HTR-8/SVneo (cell line): ENCODE measurements at regions not wholly inside any gene's neighbourhood (a gene's known extent, or its start where the extent isn't known, plus 50 kb on each side); places are given as distances from the start of the nearest gene placed in this dataset.
"Not testable (repeated sequence)": the region's sequence is repeated elsewhere in the genome, so short reads cannot be mapped to it uniquely, and the experiment has no call there.

Experiments used
- DNase-seq: peaks from one replicate; pipeline ENCODE4 v3.0.0; 2011; ENCODE audit warnings: low spot score, mixed read lengths; ENCODE audit not compliant: insufficient read length
- FAIRE-seq: peaks from 2 replicates; lab custom pipeline; 2011; peaks lifted over from hg19 to GRCh38; lab: Jason Lieb, UNC

DNA sequence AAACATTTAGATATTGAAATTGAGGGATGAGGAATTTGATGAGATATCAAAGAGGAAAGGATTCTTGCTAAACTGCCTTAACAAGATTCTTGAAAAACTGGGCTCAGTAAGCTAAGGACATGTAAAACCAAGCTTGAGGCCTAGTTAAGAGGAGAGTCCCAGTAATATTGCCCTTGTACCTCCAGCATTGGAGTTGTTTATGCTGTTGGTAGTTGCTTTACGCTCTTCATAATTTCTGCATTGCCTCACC, 156.1 kb upstream of the TRIM24 start:
- DNase-seq = no peak
- FAIRE-seq = no peak

DNA sequence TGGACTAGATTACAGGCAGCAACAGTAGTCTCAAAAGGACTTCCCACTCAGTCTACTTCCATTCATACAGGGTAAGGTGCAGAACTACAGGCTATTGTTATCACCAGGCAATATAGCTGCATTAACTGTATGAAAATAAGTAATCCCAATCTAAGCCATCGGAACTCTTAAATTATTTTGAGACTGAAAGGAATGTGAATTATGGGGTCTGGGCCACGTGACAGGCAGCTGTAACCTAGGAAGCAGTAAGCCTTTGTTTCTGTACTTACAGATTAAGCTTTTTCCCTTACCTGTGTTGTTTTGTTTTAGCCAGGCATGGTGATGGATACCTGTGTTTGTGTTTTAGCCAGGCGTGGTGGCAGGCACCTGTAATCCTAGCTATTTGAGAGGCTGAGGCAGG, 152.4 kb upstream of the TRIM24 start:
- DNase-seq = no peak
- FAIRE-seq = no peak

DNA sequence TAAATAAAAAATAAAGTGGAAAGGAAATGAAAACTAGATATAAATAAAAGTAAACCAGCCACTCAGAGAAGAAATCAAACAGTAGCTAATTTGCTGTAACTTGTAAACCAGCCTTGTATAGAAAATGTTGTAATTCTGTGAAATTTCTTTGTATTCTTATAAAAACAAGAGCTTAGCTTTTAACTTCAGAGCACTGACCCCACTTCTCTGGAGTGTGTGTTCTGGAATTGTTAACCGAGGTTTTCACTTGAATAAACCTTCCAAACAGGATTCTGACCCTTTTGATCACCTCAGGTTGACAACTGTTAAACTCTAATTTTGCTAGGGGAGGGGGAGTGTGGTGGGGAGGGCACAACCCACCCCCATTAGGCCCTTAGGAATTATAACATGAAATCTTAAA, 151.9 kb upstream of the TRIM24 start:
- no peak for DNase-seq
- no peak for FAIRE-seq

DNA sequence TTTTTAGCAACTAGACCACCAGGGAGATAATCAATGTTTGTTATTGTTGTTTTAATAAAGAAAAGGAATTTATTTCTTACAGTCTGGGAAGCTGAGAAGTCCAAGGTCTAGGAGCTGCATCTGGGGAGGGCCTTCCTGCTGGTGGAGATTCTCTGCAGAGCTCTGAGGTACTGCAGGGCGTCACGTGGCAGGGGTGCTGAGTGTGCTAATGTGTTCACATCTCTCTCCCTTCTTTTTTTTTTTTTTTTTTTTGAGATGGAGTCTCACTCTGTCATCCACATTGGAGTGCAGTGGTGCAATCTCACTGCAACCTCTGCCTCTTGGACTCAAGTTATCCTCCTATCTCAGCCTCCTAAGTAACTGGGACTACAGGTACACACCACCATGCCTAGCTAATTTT, 150.9 kb upstream of the TRIM24 start:
- DNase-seq (no peak), FAIRE-seq (no peak)

DNA sequence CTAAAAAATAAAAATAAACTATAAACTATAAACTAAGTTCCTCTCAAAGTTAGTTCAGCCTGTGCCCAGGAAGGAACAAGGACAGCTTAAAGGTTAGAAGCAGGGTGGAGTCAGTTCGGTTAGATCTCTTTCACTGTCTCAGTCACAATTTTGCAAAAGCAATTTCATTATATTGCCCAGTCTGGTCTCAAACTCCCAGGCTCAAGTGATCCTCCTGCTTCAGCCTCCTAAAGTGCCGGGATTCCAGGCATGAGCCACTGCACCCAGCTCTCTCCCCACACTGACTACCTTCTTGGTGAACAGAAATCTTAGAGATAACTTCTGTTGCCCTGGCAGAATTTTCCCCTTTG, 146.3 kb upstream of the TRIM24 start:
- FAIRE-seq (no peak), DNase-seq (no peak)

DNA sequence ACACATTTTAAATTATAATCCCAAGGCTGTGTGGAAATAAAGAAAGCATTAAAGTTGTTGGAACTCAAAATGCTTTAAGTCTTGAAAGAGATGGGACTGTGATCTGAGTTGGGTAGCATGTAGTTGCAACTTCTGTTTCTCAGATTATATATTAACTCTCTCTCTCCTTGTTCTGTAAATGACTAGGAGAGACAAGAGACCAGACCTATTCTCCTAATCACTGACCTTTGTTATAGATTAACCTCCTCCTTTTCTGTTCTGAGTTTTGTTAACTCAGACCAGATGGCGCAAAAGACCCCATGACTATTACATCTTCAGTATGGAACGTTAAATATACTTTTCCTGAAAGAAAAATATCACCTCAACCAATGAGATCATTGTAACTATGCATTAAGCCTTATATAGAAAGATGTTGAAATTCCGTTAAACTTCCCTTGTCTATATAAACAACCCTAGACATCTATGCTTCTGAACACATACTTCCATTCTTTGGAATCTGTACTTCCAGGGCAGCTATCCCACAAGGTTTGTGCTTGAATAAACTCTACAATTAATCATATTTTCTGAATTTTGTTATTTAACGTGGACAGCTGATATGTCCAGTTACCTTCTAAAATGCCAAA, 143.5 kb upstream of the TRIM24 start:
- FAIRE-seq (no peak), DNase-seq (no peak)

DNA sequence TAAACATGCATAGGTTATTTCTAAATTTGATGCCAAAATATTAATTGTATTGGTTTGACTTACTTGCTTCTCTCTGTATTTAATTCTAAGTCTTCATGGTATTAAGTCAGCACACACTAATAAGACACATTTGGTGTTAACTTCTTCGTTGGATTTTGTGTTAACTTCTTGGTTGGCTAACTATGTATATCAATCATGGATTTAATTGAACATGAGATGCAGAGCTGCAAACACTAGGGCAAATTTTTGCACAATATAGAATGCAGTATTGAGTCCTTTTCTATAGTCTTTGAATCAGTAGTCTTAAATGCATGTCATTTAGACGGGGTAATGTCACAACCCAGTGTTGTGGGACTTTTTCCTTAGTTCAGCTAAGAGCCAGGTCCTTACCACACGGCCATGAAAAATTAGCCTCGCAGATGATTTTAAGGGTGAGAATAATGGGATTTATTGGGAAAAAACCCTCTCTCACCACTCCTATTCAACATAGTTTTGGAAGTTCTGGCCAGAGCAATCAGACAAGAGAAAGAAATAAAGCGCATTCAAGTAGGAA, 142.9 kb upstream of the TRIM24 start:
- FAIRE-seq (no peak), DNase-seq (no peak)

- FAIRE-seq = no peak
- no peak for DNase-seq
These were observed 135.1 kb upstream of the TRIM24 start for GRCh38 chr7:138324941-138325340.

DNA sequence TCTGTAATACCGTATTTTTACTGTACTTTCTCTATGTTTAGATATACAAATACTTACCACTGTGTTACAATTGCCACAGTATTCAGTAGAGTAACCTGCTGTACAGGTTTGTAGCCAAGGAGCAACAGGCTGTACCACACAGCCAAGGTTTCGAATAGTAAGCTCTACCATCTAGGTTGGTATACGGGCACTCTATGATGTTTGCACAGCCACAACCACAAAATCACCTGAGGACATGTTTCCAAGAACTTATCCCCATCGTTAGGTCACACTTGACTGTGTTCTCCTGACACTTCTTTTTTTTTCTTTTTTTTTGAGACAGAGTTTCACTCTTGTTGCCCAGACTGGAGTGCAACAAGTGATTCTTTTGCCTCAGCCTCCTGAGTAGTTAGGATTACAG, 134.6 kb upstream of the TRIM24 start:
- no peak for DNase-seq
- no peak for FAIRE-seq

GRCh38 chr7:138328215-138328614, 131.8 kb upstream of the TRIM24 start:
- peak; percentile 26 for DNase-seq
- FAIRE-seq = no peak

GRCh38 chr7:138332850-138333249, 127.2 kb upstream of the TRIM24 start:
- not testable (repeated sequence) for FAIRE-seq, DNase-seq

GRCh38 chr7:138338361-138338760, 121.7 kb upstream of the TRIM24 start:
- DNase-seq = no peak
- FAIRE-seq = no peak

DNA sequence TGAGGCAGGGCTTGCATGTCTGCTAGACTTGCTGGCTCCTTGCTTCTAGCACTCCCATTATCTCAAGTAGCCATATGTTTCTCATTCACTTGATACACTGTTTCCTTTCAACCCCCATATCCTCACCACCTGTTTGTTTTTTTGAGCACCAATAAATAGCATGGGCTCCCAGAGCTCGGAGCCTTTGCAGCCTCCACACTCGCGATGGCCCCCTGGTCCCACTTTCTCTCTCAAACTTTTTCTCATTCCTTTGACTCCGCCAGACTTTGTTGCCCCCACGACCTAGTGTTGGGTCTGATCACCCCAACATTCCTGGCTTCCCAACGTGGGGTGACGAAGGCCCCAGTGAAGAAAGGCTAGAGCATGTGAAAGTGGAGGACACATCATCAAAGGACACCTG, 120.8 kb upstream of the TRIM24 start:
- FAIRE-seq, DNase-seq: not testable (repeated sequence)

DNA sequence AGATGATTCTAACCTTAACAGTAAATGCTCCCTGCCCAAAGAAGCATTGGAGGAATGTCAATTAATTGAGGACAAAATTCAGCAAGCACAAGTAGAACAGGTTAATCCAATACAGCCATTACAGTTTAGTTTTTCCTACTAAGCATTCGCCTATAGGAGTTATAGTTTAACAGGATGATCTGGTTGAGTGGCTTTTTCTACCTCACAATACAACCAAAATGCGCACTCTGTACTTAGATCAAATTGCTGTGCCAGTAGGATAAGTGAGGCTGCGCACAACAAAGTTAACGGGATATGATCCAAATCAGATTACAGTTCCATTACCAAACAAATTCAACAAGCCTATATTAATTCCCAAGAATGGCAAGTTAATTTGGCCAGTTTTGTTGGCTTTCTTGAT, 117.1 kb upstream of the TRIM24 start:
- no peak for DNase-seq
- no peak for FAIRE-seq

DNA sequence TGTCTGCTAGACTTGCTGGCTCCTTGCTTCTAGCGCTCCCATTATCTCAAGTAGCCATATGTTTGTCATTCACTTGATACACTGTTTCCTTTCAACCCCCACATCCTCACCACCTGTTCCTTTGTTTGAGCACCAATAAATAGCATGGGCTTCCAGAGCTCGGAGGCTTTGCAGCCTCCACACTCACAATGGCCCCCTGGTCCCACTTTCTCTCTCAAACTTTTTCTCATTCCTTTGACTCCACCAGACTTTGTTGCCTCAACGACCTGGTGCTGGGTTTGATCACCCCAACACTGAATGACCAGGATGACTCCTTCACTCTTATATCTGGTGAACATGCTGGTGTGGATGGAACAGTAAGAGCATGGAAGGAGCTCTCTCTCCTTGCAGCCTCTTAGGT, 114.5 kb upstream of the TRIM24 start:
- FAIRE-seq (no peak), DNase-seq (no peak)

DNA sequence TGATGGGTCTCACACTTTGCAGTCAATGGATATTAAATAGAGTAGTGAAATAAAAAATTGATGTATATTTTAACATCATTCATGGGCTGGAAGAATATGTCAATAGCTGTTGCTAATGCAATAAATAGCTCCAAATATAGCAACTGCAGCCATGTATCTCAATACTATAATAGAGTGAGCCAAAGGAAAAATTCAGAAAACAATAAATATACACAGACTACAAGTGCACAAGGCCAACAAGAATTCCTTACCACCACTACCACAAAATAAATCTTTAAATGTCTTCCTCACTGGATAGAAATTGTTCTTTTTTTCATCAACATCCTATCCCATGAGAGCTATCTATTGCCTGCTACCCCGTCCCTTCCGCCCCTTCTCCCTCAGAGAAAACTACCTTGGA, 113.1 kb upstream of the TRIM24 start:
- FAIRE-seq = no peak

DNA sequence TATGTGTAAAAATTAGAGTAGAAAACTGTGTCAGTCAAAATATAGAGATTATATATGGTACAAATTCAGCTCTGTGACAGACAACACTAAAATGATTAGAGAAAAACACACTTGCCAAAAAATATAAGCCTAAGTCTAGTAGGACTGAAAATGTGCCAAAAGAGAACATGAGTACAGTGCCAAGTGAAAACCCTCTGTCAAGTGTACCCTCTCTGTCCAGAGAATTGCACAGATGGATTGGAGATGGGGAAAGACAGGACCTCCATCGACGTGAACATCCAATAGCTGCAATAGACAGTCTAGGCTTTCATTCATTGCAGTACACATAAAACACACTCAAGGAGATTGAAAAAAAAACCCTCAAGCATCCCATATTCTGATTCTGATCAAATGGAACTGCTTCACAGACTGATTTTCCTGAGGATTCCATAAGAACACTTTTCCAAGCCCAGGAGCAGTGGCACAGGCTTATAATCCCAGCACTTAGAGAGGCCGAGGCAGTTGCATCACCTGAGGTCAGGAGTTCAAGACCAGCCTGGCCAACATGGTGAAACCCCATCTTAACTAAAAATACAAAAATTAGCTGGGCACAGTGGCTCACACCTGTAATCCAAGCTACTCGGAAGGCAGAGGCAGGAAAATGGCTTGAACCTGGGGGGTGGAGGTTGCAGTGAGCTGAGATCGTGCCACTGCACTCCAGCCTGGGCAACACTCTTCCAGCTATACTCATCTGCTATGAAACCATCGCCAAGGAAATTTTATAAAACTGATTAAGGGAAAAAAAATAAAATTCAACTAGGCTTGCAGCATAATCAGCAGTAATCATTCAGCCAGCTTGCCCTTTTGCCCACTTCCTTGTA, 110.0 kb upstream of the TRIM24 start:
- FAIRE-seq = no peak

More for the DNA sequence above, 113.1 kb upstream of the TRIM24 start:
- no peak for DNase-seq

DNA sequence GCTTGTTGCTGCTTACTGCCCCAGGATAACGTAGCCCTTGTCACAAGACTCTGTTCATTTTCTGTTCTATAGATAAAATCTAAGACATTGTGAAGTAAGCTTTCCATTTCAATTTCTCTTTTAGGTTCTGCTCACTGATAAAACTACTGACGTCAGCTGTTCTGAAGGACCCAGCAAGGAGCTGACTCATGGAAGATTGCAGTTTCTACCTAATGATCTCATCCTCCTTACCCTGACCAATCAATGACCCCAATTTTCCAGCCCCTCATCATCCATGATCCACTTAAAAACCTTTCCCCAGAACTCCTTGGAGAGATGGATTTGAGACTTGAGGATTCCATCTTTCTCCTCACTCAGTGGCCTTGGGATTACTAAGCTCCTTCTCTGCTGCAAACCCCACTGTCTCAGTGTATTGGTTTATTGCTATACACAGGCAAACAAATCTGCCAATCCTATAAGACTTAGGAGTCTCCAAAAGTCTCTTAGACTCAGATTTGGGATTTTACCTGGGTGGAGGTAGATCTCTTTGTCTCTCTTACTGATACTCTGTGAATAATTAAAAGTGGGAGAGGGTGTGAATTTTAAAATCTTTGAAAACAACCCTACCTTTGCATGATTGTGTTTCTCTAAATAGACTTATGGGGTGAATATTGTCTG, 109.2 kb upstream of the TRIM24 start:
- DNase-seq = no peak
- no peak for FAIRE-seq

More for the DNA sequence above, 110.0 kb upstream of the TRIM24 start:
- no peak for DNase-seq

- DNase-seq = no peak
- no peak for FAIRE-seq
These were observed 107.2 kb upstream of the TRIM24 start for GRCh38 chr7:138352570-138353461.

GRCh38 chr7:138354066-138354465, 106.0 kb upstream of the TRIM24 start:
- DNase-seq = no peak
- no peak for FAIRE-seq
